ENCODE measurements at regions not wholly inside any gene's neighbourhood (a gene's known extent, or its start where the extent isn't known, plus 50 kb on each side); places are given as distances from the start of the nearest gene placed in this dataset.

DNA sequence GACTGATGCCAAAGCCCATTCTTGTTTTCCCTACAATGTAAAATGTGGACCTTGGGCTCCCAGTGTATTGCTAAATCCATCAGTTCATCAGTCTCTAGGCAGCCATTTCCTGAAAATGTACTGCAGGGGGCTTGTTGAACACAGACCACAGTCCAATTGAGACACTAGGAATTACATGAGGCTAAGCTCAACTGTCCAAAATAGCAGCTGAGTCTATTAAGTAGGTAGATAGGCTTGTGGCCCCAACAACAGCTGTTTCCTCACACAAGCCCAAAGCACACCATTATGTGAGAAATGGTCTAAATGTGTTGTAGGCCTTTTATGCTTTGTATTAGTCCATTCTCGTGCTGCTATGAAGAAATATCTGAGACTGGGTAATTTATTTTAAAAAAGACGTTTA, 60.0 kb upstream of the PAK3 start:
- no peak for TF ChIP-seq POLR2AphosphoS5 (IDR thresholded peaks at IDR 0.05)
- TF ChIP-seq, protein P1, sequence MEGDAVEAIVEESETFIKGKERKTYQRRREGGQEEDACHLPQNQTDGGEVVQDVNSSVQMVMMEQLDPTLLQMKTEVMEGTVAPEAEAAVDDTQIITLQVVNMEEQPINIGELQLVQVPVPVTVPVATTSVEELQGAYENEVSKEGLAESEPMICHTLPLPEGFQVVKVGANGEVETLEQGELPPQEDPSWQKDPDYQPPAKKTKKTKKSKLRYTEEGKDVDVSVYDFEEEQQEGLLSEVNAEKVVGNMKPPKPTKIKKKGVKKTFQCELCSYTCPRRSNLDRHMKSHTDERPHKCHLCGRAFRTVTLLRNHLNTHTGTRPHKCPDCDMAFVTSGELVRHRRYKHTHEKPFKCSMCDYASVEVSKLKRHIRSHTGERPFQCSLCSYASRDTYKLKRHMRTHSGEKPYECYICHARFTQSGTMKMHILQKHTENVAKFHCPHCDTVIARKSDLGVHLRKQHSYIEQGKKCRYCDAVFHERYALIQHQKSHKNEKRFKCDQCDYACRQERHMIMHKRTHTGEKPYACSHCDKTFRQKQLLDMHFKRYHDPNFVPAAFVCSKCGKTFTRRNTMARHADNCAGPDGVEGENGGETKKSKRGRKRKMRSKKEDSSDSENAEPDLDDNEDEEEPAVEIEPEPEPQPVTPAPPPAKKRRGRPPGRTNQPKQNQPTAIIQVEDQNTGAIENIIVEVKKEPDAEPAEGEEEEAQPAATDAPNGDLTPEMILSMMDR (IDR thresholded peaks at IDR 0.05; ENCODE audit: poor library complexity, severe bottlenecking), result no peak
- no peak for TF ChIP-seq MXI1 (conservative IDR thresholded peaks at IDR 0.05; ENCODE audit: poor library complexity, severe bottlenecking)
- TF ChIP-seq, protein P2, sequence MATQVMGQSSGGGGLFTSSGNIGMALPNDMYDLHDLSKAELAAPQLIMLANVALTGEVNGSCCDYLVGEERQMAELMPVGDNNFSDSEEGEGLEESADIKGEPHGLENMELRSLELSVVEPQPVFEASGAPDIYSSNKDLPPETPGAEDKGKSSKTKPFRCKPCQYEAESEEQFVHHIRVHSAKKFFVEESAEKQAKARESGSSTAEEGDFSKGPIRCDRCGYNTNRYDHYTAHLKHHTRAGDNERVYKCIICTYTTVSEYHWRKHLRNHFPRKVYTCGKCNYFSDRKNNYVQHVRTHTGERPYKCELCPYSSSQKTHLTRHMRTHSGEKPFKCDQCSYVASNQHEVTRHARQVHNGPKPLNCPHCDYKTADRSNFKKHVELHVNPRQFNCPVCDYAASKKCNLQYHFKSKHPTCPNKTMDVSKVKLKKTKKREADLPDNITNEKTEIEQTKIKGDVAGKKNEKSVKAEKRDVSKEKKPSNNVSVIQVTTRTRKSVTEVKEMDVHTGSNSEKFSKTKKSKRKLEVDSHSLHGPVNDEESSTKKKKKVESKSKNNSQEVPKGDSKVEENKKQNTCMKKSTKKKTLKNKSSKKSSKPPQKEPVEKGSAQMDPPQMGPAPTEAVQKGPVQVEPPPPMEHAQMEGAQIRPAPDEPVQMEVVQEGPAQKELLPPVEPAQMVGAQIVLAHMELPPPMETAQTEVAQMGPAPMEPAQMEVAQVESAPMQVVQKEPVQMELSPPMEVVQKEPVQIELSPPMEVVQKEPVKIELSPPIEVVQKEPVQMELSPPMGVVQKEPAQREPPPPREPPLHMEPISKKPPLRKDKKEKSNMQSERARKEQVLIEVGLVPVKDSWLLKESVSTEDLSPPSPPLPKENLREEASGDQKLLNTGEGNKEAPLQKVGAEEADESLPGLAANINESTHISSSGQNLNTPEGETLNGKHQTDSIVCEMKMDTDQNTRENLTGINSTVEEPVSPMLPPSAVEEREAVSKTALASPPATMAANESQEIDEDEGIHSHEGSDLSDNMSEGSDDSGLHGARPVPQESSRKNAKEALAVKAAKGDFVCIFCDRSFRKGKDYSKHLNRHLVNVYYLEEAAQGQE (IDR thresholded peaks at IDR 0.05; ENCODE audit: borderline replicate concordance), result no peak
- no peak for TF ChIP-seq RAD21 (conservative IDR thresholded peaks at IDR 0.05)
- no peak for TF ChIP-seq EZH2 (IDR thresholded peaks at IDR 0.05; ENCODE audit: borderline replicate concordance, insufficient read depth, low read length, poor library complexity, severe bottlenecking)
- no peak for TF ChIP-seq TAF1 (IDR thresholded peaks at IDR 0.05; ENCODE audit: low read depth)

Measured in neural cell (in vitro differentiated cells).